ENCODE measurements at regions not wholly inside any gene's neighbourhood (a gene's known extent, or its start where the extent isn't known, plus 50 kb on each side); places are given as distances from the start of the nearest gene placed in this dataset.

GRCh38 chr5:118761814-118762213 is 226.5 kb downstream of the DTWD2 start:
- no peak for TF ChIP-seq CTCF (IDR thresholded peaks at IDR 0.05; ENCODE audit: insufficient read depth, low read length)
- no peak for DNase-seq (ENCODE audit: low read depth)
- no peak overlapping the region for H3K4me3 ChIP-seq (ENCODE audit: low read depth, low read length)

GRCh38 chr5:118752969-118753368 is 235.4 kb downstream of the DTWD2 start:
- TF ChIP-seq CTCF (IDR thresholded peaks at IDR 0.05; ENCODE audit: insufficient read depth, low read length): no peak
- H3K4me3 ChIP-seq (ENCODE audit: low read depth, low read length): no peak overlapping the region

GRCh38 chr5:118736396-118736795 is 252.0 kb downstream of the DTWD2 start:
- H3K4me3 ChIP-seq (ENCODE audit: low read depth, low read length): no peak overlapping the region
- TF ChIP-seq CTCF (IDR thresholded peaks at IDR 0.05; ENCODE audit: insufficient read depth, low read length): no peak
- no peak for DNase-seq (ENCODE audit: low read depth)

More at GRCh38 chr5:118752969-118753368, 235.4 kb downstream of the DTWD2 start:
- DNase-seq (ENCODE audit: low read depth): no peak

GRCh38 chr5:118733394-118733793 is 255.0 kb downstream of the DTWD2 start:
- DNase-seq (ENCODE audit: low read depth): no peak
- TF ChIP-seq CTCF (IDR thresholded peaks at IDR 0.05; ENCODE audit: insufficient read depth, low read length): no peak
- H3K4me3 ChIP-seq (ENCODE audit: low read depth, low read length): no peak overlapping the region

GRCh38 chr5:118728191-118728590 is 260.2 kb downstream of the DTWD2 start:
- no peak for DNase-seq (ENCODE audit: low read depth)
- H3K4me3 ChIP-seq (ENCODE audit: low read depth, low read length): no peak overlapping the region
- no peak for TF ChIP-seq CTCF (IDR thresholded peaks at IDR 0.05; ENCODE audit: insufficient read depth, low read length)

- DNase-seq (ENCODE audit: low read depth): no peak
- TF ChIP-seq CTCF (IDR thresholded peaks at IDR 0.05; ENCODE audit: insufficient read depth, low read length): no peak
- no peak overlapping the region for H3K4me3 ChIP-seq (ENCODE audit: low read depth, low read length)
Measured at GRCh38 chr5:118726891-118727290, 261.5 kb downstream of the DTWD2 start.

GRCh38 chr5:118723021-118723338 is 265.4 kb downstream of the DTWD2 start:
- H3K4me3 ChIP-seq (ENCODE audit: low read depth, low read length): no peak overlapping the region
- no peak for TF ChIP-seq CTCF (IDR thresholded peaks at IDR 0.05; ENCODE audit: insufficient read depth, low read length)
- DNase-seq (ENCODE audit: low read depth): no peak

Measured in fibroblast of the aortic adventitia (primary cell).